ENCODE measurements at regions not wholly inside any gene's neighbourhood (a gene's known extent, or its start where the extent isn't known, plus 50 kb on each side); places are given as distances from the start of the nearest gene placed in this dataset.

DNA sequence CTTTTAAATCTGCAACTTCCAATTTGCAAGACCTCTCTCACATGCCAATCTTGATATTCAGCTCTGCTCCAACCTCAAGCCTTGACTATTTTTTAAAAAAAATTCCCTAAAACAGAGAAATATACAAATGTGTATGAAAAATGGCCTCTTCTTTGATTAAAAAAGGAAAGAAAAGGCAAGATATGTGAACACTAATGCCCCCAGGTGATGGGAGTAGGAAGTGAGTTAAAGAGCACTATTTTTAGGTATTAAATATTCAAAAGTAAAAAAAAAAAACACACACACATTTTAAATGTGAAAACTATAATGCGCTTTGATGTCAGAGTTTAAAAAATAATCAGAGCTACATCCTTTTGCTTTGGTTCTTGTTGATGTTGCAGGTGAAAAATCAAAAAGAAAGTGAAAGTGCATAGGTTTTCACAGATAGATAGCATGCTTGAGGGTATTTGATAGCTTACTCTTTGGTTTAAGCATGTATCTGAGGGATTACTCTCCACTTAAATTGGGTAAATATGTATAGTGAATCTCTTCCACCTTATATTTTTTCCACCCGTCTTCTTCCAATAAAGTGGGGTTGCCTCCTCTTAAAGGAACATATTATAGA, 406.0 kb upstream of the POU3F3 start:
- TF ChIP-seq, protein P1, sequence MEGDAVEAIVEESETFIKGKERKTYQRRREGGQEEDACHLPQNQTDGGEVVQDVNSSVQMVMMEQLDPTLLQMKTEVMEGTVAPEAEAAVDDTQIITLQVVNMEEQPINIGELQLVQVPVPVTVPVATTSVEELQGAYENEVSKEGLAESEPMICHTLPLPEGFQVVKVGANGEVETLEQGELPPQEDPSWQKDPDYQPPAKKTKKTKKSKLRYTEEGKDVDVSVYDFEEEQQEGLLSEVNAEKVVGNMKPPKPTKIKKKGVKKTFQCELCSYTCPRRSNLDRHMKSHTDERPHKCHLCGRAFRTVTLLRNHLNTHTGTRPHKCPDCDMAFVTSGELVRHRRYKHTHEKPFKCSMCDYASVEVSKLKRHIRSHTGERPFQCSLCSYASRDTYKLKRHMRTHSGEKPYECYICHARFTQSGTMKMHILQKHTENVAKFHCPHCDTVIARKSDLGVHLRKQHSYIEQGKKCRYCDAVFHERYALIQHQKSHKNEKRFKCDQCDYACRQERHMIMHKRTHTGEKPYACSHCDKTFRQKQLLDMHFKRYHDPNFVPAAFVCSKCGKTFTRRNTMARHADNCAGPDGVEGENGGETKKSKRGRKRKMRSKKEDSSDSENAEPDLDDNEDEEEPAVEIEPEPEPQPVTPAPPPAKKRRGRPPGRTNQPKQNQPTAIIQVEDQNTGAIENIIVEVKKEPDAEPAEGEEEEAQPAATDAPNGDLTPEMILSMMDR (IDR thresholded peaks at IDR 0.05 in 8 of 11, conservative IDR thresholded peaks at IDR 0.05 in 3 of 11): no peak
- TF ChIP-seq POLR2AphosphoS5 (IDR thresholded peaks at IDR 0.05) (no peak), POLR2A (IDR thresholded peaks at IDR 0.05) (no peak)

All from spleen (tissue), 7 donors.